ENCODE measurements at regions not wholly inside any gene's neighbourhood (a gene's known extent, or its start where the extent isn't known, plus 50 kb on each side); places are given as distances from the start of the nearest gene placed in this dataset.

DNA sequence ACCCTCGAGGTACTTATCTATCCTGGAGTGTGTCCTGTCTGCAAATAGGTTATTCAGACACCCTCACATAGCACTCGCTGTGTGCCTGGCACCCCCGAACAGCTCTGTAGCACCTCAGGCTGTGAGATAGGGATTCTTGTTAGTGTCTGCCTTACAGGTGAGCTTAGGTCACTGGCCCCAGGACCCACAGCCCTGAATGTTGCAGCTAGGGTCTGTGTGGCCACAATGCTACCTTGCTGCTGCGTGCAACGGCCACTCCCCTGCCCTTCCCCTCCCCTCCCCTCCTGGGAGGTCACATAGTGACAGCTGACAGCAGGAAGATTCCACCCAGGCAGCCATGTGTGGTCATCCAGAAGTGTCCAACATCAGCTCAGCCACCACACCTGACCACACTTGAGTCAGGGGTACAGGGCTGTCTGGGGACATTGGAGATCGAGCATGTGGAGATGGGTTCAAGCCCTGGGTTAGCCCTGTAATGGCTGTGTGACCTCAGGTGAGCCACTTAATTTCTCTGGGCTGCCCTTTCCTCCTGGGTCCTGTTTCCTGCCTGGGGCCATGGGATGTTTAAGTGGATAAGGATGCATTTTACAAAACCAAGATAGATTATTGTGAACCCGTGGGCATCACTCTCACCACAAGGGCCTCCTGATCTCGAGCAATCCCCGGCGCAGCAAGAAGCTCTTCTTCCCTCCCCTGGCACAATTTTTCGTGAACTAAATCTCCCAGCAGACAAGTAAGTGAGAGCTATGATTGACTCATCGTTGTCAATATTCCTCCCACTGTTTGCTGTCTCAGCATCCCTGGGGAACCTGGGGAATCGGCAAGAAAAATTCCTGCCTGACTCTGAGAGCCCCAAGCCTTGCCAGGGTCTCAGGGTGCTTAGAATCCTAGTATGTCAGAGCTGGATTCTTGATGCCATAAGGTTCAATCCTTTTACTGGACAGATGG lies 208.7 kb downstream of the PTPRU start:
- intact Hi-C loops (cut with micrococcal nuclease): no loop called here

DNA sequence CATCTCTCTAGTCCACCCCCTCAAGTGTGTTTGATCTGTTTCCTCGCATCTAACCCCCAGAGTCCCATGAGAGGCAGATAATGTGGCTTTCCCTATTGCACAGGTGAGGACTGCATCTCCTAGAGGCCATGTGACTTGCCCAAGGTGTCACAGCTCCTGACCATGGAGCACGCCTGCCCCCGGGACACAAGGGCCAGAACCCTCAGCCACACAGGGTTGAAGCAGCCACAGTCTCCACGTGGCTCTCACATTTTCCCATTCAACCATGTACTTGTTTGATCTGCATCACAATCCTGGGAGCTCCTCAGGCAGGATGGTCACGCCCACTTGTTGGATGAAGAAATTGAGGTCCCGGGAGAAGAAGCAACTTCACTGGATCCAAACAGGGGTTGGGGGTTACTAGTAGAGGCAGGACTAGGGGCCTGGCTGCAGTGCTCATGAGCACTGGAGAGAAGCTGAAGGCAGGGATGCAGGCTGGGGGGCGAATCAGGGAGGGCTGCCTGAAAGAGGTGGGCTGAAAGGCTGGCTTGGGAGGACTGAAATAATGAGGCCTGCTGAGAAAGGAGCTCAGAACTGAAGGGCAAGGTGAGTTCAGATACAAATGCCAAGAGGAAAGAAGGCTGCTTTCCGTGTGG lies 207.9 kb downstream of the PTPRU start:
- intact Hi-C loops (cut with micrococcal nuclease): no loop called here

GRCh38 chr1:29441916-29442668 lies 205.8 kb downstream of the PTPRU start:
- intact Hi-C loops (cut with micrococcal nuclease): no loop called here

- intact Hi-C loops (cut with micrococcal nuclease): no loop called here
Observed at GRCh38 chr1:29439615-29440014, 203.3 kb downstream of the PTPRU start.

DNA sequence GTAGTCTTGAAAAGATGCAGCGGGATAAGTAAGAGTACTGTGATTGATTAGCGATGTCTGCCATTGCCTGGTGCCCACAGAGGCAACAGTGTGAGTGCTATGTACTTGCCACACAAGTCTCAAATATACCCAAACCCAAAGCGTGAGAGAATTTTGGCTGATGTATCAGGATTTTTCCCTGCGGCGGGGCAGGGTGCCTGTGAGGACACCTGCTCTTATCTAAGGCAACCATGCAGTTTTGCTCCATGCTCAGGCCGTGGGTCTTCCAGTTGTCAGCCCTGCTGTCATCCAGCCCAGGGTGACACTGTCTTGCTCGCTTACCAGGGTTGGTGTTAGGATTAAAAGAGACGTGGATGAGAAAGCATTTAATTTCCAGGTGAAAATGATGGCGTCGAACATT lies 202.7 kb downstream of the PTPRU start:
- intact Hi-C loops (cut with micrococcal nuclease): no loop called here

DNA sequence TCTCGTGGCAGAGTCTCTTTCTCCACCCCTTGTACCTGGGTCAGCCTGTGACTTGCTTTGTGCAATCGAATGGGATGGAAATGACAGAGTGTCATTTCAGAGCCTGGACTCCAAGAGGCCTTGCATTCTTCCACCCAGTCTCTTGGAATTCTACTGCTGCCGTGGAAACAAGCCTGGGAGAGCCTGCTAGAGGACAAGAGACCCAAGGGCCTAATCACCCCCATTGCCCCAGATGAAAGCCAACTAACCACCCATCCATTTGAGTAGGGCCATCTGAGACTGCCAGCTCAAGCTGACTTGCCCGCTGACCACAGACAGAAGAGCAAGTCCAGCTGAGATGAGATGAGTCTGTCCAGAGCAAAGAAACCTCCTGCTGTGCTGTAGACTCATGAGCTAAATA lies 201.6 kb downstream of the PTPRU start:
- intact Hi-C loops (cut with micrococcal nuclease): no loop called here

GRCh38 chr1:29436181-29436785 lies 200.0 kb downstream of the PTPRU start:
- intact Hi-C loops (cut with micrococcal nuclease): no loop called here

- intact Hi-C loops (cut with micrococcal nuclease): no loop called here
Observed at GRCh38 chr1:29433830-29434229, 197.5 kb downstream of the PTPRU start.

DNA sequence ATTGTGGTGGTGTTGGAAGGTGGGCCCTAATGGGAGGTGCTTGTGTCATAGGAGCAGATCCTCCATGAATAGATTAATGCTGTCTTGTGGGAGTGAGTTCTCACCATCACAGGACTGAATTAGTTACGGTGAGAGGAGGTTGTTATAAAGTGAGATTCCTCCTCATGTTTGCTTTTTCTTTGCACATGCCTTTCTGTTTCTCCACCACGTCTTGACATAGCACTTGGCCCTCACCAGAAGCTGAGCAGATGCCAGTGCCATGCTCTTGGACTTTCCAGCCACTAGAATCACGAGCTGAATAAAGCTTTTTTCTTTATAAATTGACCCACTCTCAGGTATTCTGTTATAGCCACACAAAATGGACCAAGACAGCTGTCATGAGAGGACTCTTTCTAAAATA lies 194.8 kb downstream of the PTPRU start:
- intact Hi-C loops (cut with micrococcal nuclease): no loop called here

- intact Hi-C loops (cut with micrococcal nuclease): no loop called here
Observed at GRCh38 chr1:29429656-29430055, 193.3 kb downstream of the PTPRU start.

GRCh38 chr1:29428997-29429396 lies 192.7 kb downstream of the PTPRU start:
- intact Hi-C loops (cut with micrococcal nuclease): no loop called here

DNA sequence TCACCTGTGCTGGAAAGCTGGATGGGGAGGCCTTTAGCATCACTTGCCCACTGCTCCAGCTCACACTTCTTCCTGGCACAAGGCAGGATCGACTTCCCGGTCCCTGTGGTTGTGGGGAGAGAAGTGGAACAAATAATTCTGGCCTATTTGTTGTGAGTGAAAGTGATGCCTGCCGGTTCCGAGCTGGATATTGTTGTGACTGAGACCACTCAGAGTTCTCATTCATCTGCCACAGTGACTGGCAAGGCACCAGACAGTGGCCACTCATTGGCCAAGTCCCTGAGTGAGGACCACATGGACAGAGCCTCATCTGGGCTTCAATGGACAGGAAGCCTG lies 191.9 kb downstream of the PTPRU start:
- intact Hi-C loops (cut with micrococcal nuclease): no loop called here

GRCh38 chr1:29427614-29428279 lies 191.4 kb downstream of the PTPRU start:
- intact Hi-C loops (cut with micrococcal nuclease): no loop called here

- intact Hi-C loops (cut with micrococcal nuclease): no loop called here
Observed at GRCh38 chr1:29426701-29427279, 190.5 kb downstream of the PTPRU start.

GRCh38 chr1:29425631-29426030 lies 189.3 kb downstream of the PTPRU start:
- intact Hi-C loops (cut with micrococcal nuclease): no loop called here

GRCh38 chr1:29424266-29424665 lies 187.9 kb downstream of the PTPRU start:
- intact Hi-C loops (cut with micrococcal nuclease): no loop called here

GRCh38 chr1:29420202-29420601 lies 183.9 kb downstream of the PTPRU start:
- intact Hi-C loops (cut with micrococcal nuclease): no loop called here

- intact Hi-C loops (cut with micrococcal nuclease): no loop called here
Observed at GRCh38 chr1:29417971-29418370, 181.6 kb downstream of the PTPRU start.

DNA sequence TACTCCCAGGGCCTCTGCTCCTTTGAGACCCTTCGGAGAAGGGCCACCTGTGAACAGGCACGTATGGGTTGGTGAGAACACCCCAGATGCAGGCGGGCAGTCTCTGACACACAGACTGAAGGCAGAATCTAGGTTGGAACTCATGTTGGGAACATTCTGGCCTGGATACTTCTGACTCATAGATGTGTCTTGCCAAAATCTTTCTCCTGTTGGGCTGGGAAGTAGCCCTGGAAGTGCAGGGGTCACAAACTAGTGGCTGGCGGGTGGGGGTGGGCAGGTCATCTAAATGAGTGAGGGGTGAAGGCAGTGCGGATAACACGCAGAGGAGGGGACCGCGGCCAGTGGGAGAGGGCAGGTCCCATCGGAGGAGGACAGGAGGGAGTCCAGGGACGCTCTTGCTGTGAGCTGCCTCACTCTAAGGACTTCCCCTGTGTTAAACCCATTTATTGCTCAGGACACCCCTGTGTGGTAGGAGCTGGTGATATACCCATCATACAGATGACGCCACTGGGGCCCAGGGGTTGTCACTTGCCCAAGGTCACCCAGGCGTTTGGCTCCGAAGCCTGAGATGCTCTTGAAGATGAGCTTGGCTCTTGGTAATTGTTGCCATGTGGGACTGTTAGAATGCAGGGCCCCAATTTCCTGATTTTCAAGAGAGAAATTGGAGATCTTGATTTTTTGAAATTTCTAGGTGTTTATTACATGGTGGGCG lies 181.0 kb downstream of the PTPRU start:
- intact Hi-C loops (cut with micrococcal nuclease): no loop called here

All from T-helper 2 cell treated with Interferon-gamma antibody and Interleukin-4, amounts not matched to agents 100 ng/mL and 5 ng/mL, for 36 hours (primary cell).